Fibroblast of pulmonary artery (primary cell): ENCODE measurements at regions not wholly inside any gene's neighbourhood (a gene's known extent, or its start where the extent isn't known, plus 50 kb on each side); places are given as distances from the start of the nearest gene placed in this dataset.

ENCODE experiments used
- DNase-seq: peaks from one replicate; pipeline ENCODE4 v3.0.0-alpha.2; 2010; ENCODE audit warnings: low read depth
- H3K4me3 ChIP-seq: replicated peaks from 2 replicates; pipeline ENCODE4 v1.5.1; 2011; ENCODE audit warnings: low read depth, mild to moderate bottlenecking, control low read depth, low read length, moderate library complexity
- CTCF ChIP-seq: IDR thresholded peaks from 2 replicates; pipeline ENCODE4 v1.5.1; 2011; ENCODE audit warnings: mild to moderate bottlenecking, control low read depth, low read length, inconsistent platforms; ENCODE audit errors: missing control alignments

- DNase-seq: no peak
- TF ChIP-seq CTCF: no peak
- no peak overlapping the region for H3K4me3 ChIP-seq
Observed at GRCh38 chr6:91415031-91415605, 828.2 kb upstream of the MAP3K7 start.

- H3K4me3 ChIP-seq: no peak overlapping the region
- no peak for DNase-seq
- TF ChIP-seq CTCF: no peak
Observed at GRCh38 chr6:91412532-91412931, 825.7 kb upstream of the MAP3K7 start.

GRCh38 chr6:91407706-91408105, 820.8 kb upstream of the MAP3K7 start:
- no peak overlapping the region for H3K4me3 ChIP-seq
- DNase-seq: no peak
- no peak for TF ChIP-seq CTCF

- DNase-seq: no peak
- H3K4me3 ChIP-seq: no peak overlapping the region
- no peak for TF ChIP-seq CTCF
Observed at GRCh38 chr6:91392951-91393350, 806.1 kb upstream of the MAP3K7 start.

- no peak overlapping the region for H3K4me3 ChIP-seq
- DNase-seq: no peak
- TF ChIP-seq CTCF: no peak
Observed at GRCh38 chr6:91387290-91388059, 800.6 kb upstream of the MAP3K7 start.

- TF ChIP-seq CTCF: no peak
- no peak overlapping the region for H3K4me3 ChIP-seq
- DNase-seq: no peak
Observed at GRCh38 chr6:91386204-91386603, 799.3 kb upstream of the MAP3K7 start.

GRCh38 chr6:91383207-91383606, 796.3 kb upstream of the MAP3K7 start:
- TF ChIP-seq CTCF: no peak
- DNase-seq: no peak
- H3K4me3 ChIP-seq: no peak overlapping the region
